ENCODE measurements at regions not wholly inside any gene's neighbourhood (a gene's known extent, or its start where the extent isn't known, plus 50 kb on each side); places are given as distances from the start of the nearest gene placed in this dataset.

GRCh38 chr7:27438881-27439589 lies 196.4 kb downstream of the EVX1 start:
- TF ChIP-seq POLR2AphosphoS5 (IDR thresholded peaks at IDR 0.05) (no peak), CTCF (IDR thresholded peaks at IDR 0.05) (no peak), POLR2A (IDR thresholded peaks at IDR 0.05) (no peak)

All from upper lobe of left lung (tissue), 4 donors.